A673 (cell line): ENCODE measurements at regions not wholly inside any gene's neighbourhood (a gene's known extent, or its start where the extent isn't known, plus 50 kb on each side); places are given as distances from the start of the nearest gene placed in this dataset.

Experiments used
- BruUV-seq: library from RNA; stranded (reverse); fragments of 400-500 nt; replicated peaks from 2 replicates; lab custom pipeline; 2021; lab: Mats Ljungman, UMichigan
- CTCF ChIA-PET: fragments of 300-600 bp; sonication (Branson Sonifier 250); formaldehyde crosslinking; loops from one replicate; lab custom pipeline; 2022; ENCODE audit warnings: antibody characterized with exemption; lab: Charles Lee
- POLR2A ChIA-PET: fragments of 300-600 bp; sonication (Branson Sonifier 250); formaldehyde crosslinking; loops from one replicate; lab custom pipeline; 2022; ENCODE audit warnings: antibody characterized with exemption; ENCODE audit not compliant: low non-redundant PET; lab: Charles Lee
- DNase-seq: peaks from one replicate; pipeline ENCODE4 v3.0.0-alpha.2; 2015; ENCODE audit warnings: low spot score
- H3K27ac ChIP-seq: fragments of 200-600 bp; sonication (generic); 2 replicates; pipeline ENCODE4 v1.5.1; 2016; ENCODE audit warnings: mixed run types, low read depth, mild to moderate bottlenecking, mixed read lengths, antibody characterized with exemption, low read length; ENCODE audit not compliant: poor library complexity, severe bottlenecking
- H3K27me3 ChIP-seq: fragments of 200-600 bp; sonication (generic); replicated peaks from 2 replicates; pipeline ENCODE4 v1.6.1; 2017; ENCODE audit warnings: mixed run types, low read depth, mild to moderate bottlenecking, mixed read lengths, antibody characterized with exemption, low read length; ENCODE audit not compliant: insufficient read depth, poor library complexity
- H3K36me3 ChIP-seq: fragments of 200-600 bp; sonication (generic); 2 replicates; pipeline ENCODE4 v1.6.1; 2016; ENCODE audit warnings: mixed run types, mild to moderate bottlenecking, mixed read lengths, antibody characterized with exemption, low read length; ENCODE audit not compliant: insufficient read depth, poor library complexity, severe bottlenecking
- H3K4me1 ChIP-seq: fragments of 200-600 bp; sonication (generic); 2 replicates; pipeline ENCODE4 v1.6.1; 2017; ENCODE audit warnings: mixed run types, mild to moderate bottlenecking, mixed read lengths, antibody characterized with exemption, low read length; ENCODE audit not compliant: insufficient read depth, poor library complexity, severe bottlenecking
- H3K4me3 ChIP-seq: fragments of 200-600 bp; sonication (generic); 2 replicates; pipeline ENCODE4 v1.5.1; 2016; ENCODE audit warnings: low read depth, mixed run types, mild to moderate bottlenecking, mixed read lengths, low read length; ENCODE audit not compliant: poor library complexity, severe bottlenecking
- H3K9me3 ChIP-seq: fragments of 200-600 bp; sonication (generic); 2 replicates; pipeline ENCODE4 v1.6.1; 2016; ENCODE audit warnings: mixed run types, low read depth, mild to moderate bottlenecking, mixed read lengths, antibody characterized with exemption, low read length; ENCODE audit not compliant: poor library complexity, severe bottlenecking
- CTCF ChIP-seq: fragments of 300-800, 200-600 bp; sonication (generic); conservative IDR thresholded peaks from 2 replicates; pipeline ENCODE4 v1.5.1; 2017; ENCODE audit warnings: low read depth, mild to moderate bottlenecking, antibody characterized with exemption, low read length, moderate library complexity, mixed read lengths
- EZH2 ChIP-seq: fragments of 200-600 bp; sonication (generic); IDR thresholded peaks from 2 replicates; pipeline ENCODE4 v1.6.1; 2017; ENCODE audit warnings: borderline replicate concordance, low read depth, mild to moderate bottlenecking, mixed read lengths, antibody characterized with exemption, low read length; ENCODE audit not compliant: poor library complexity, severe bottlenecking
- intact Hi-C: fragments of 100-400 bp; cut with micrococcal nuclease; formaldehyde crosslinking; loops from one replicate; pipeline ENCODE4 v1.10.0; 2022; ENCODE audit not compliant: unreplicated experiment

GRCh38 chr21:24781146-24781545 lies 826.1 kb downstream of the MRPL39 start:
- Histone ChIP-seq H3K27ac (no peak overlapping the region), H3K9me3 (no peaks in the 10 kb centered on the region), H3K27me3 (no peaks in the 10 kb centered on the region), H3K36me3 (no peaks in the 10 kb centered on the region), H3K4me1 (no peaks in the 10 kb centered on the region), H3K4me3 (no peak overlapping the region)
- TF ChIP-seq CTCF (no peak), EZH2 (no peak)
- DNase-seq: no peak
- intact Hi-C loops: no loop called here
- no TSS peak for BruUV-seq
- ChIA-PET POLR2A (no interaction called here), CTCF (no interaction called here)

- Histone ChIP-seq H3K36me3 (no peaks in the 10 kb centered on the region), H3K4me3 (no peak overlapping the region), H3K4me1 (no peaks in the 10 kb centered on the region), H3K27me3 (no peaks in the 10 kb centered on the region), H3K9me3 (peaks cover 25% of the 10 kb centered on the region), H3K27ac (no peak overlapping the region)
- intact Hi-C loops: no loop called here
- TF ChIP-seq EZH2 (no peak), CTCF (no peak)
- ChIA-PET CTCF (interaction anchor here (0.7 kb wide), 1 partner anchor 306 kb away, joined by 3 read pairs; no protein-coding TSS in a partner anchor), POLR2A (interaction anchor here (0.7 kb wide), 1 partner anchor 321 kb away, joined by 3 read pairs; no protein-coding TSS in a partner anchor)
- BruUV-seq: no TSS peak
- DNase-seq: no peak
These were observed 847.8 kb downstream of the MRPL39 start for GRCh38 chr21:24759348-24760075.

DNA sequence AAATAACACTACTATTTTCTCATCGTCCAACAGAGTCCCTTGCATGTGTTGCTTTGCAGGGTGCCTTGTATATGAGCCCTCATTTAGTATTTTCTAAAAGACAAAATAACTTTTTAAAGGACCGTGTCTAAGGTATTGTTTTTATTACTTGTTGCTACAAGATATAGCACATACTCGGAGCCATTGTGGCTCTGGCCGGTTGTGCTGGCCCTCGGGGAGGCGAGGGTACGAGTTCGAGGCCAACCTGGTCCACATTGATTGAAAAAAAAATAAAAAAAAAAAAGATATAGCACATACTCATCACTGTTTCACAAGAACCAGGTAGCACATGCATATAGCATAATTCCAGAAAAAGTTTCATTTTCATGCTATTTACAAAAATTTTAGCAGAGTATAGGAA lies 869.2 kb downstream of the MRPL39 start:
- Histone ChIP-seq H3K27me3 (no peaks in the 10 kb centered on the region), H3K27ac (no peak overlapping the region), H3K4me1 (no peaks in the 10 kb centered on the region), H3K36me3 (no peaks in the 10 kb centered on the region), H3K4me3 (no peak overlapping the region), H3K9me3 (peaks cover 18% of the 10 kb centered on the region)
- BruUV-seq: no TSS peak
- no peak for DNase-seq
- ChIA-PET CTCF (no interaction called here), POLR2A (no interaction called here)
- TF ChIP-seq EZH2: no peak
- no peak for TF ChIP-seq CTCF
- intact Hi-C loops: no loop called here
